Renal pelvis (tissue), 1 donor: ENCODE measurements at regions not wholly inside any gene's neighbourhood (a gene's known extent, or its start where the extent isn't known, plus 50 kb on each side); places are given as distances from the start of the nearest gene placed in this dataset.

Experiments used
- DNase-seq: peaks from one replicate; pipeline ENCODE4 v3.0.0-alpha.2; 2013

GRCh38 chr12:18899162-18899561 is 161.2 kb downstream of the CAPZA3 start:
- DNase-seq = no peak

- no peak for DNase-seq
Measured at GRCh38 chr12:18899678-18900317, 161.9 kb downstream of the CAPZA3 start.

GRCh38 chr12:18905134-18905533 is 167.2 kb downstream of the CAPZA3 start:
- DNase-seq = peak; percentile 33

GRCh38 chr12:18906395-18906794 is 168.5 kb downstream of the CAPZA3 start:
- DNase-seq = no peak

- no peak for DNase-seq
Measured at GRCh38 chr12:18907127-18907526, 169.2 kb downstream of the CAPZA3 start.

- no peak for DNase-seq
Measured at GRCh38 chr12:18907728-18908127, 169.8 kb downstream of the CAPZA3 start.

- no peak for DNase-seq
Measured at GRCh38 chr12:18908191-18908590, 170.3 kb downstream of the CAPZA3 start.

GRCh38 chr12:18919871-18920511 is 182.1 kb downstream of the CAPZA3 start:
- DNase-seq = no peak

- DNase-seq = no peak
Measured at GRCh38 chr12:18922851-18923250, 184.9 kb downstream of the CAPZA3 start.

GRCh38 chr12:18923721-18924120 is 185.8 kb downstream of the CAPZA3 start:
- no peak for DNase-seq

- DNase-seq = no peak
Measured at GRCh38 chr12:18926188-18926587, 188.3 kb downstream of the CAPZA3 start.

GRCh38 chr12:18932211-18932610 is 194.3 kb downstream of the CAPZA3 start:
- no peak for DNase-seq

GRCh38 chr12:18932715-18933114 is 194.8 kb downstream of the CAPZA3 start:
- no peak for DNase-seq

- no peak for DNase-seq
Measured at GRCh38 chr12:18935371-18935965, 194.1 kb upstream of the PLEKHA5 start.

- DNase-seq = no peak
Measured at GRCh38 chr12:18939051-18939450, 190.5 kb upstream of the PLEKHA5 start.

- DNase-seq = no peak
Measured at GRCh38 chr12:18942669-18943068, 186.9 kb upstream of the PLEKHA5 start.

- no peak for DNase-seq
Measured at GRCh38 chr12:18943200-18943599, 186.3 kb upstream of the PLEKHA5 start.

- no peak for DNase-seq
Measured at GRCh38 chr12:18946106-18946505, 183.4 kb upstream of the PLEKHA5 start.

GRCh38 chr12:18951218-18951617 is 178.3 kb upstream of the PLEKHA5 start:
- DNase-seq = no peak

GRCh38 chr12:18953505-18953904 is 176.0 kb upstream of the PLEKHA5 start:
- DNase-seq = no peak

GRCh38 chr12:18955594-18955993 is 173.9 kb upstream of the PLEKHA5 start:
- DNase-seq = no peak

GRCh38 chr12:18965203-18965602 is 164.3 kb upstream of the PLEKHA5 start:
- peak; percentile 12 for DNase-seq

GRCh38 chr12:18966954-18967353 is 162.6 kb upstream of the PLEKHA5 start:
- DNase-seq = no peak

GRCh38 chr12:18967814-18968213 is 161.7 kb upstream of the PLEKHA5 start:
- DNase-seq = no peak
